Mesothelial cell of epicardium (in vitro differentiated cells): ENCODE measurements at regions not wholly inside any gene's neighbourhood (a gene's known extent, or its start where the extent isn't known, plus 50 kb on each side); places are given as distances from the start of the nearest gene placed in this dataset.
A peak's percentile ranks its signal among the peaks of the same experiment; 100 is the strongest.

ENCODE experiments used
- DNase-seq, 2 experiments: peaks; one replicate each; pipeline ENCODE4 v3.0.0; 2021; ENCODE audit warnings: low spot score in 2 of 2; ENCODE audit not compliant: unreplicated experiment in 2 of 2
- H3K27ac Mint-ChIP-seq: 2 replicates; pipeline ENCODE4 v1.8.0; 2021; ENCODE audit warnings: mixed read lengths
- H3K27me3 Mint-ChIP-seq: 2 replicates; pipeline ENCODE4 v1.8.0; 2021; ENCODE audit warnings: low read depth, mixed read lengths
- H3K36me3 Mint-ChIP-seq: 2 replicates; pipeline ENCODE4 v1.8.0; 2021; ENCODE audit warnings: mixed read lengths
- H3K4me1 Mint-ChIP-seq: 2 replicates; pipeline ENCODE4 v1.8.0; 2021; ENCODE audit warnings: mixed read lengths
- H3K4me3 Mint-ChIP-seq: 2 replicates; pipeline ENCODE4 v1.8.0; 2021; ENCODE audit warnings: mild to moderate bottlenecking, moderate library complexity, mixed read lengths
- H3K9me3 Mint-ChIP-seq: 2 replicates; pipeline ENCODE4 v1.8.0; 2021; ENCODE audit warnings: mixed read lengths
- TF ChIP-seq, protein P1 (sequence below): fragments of 200-600 bp; sonication (generic); IDR thresholded peaks from one replicate; pipeline ENCODE4 v1.5.0; 2021; ENCODE audit warnings: antibody characterized with exemption; ENCODE audit not compliant: unreplicated experiment

DNA sequence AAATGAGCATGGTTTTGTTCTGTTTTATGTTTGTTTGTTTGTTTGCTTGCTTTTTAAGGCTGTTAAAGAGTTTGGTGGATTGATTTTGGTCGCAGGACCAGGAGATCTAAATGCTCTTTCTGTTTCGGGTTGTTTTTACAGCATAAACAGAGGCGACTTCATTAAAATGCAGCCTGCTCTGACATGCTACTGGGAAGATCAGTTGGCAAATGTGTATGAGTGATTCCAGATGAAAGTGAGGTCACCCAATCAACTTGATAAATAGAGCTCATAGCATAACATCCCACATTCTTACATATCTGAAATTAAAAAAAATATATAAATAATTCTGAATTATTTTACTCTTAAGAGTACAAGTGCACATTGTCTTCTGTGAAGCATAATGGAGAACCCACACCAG is 947.7 kb downstream of the GALC start:
- Mint-ChIP-seq H3K27ac (peak overlapping the region; percentile 74), H3K4me1 (peaks cover 51% of the 10 kb centered on the region), H3K4me3 (no peak overlapping the region), H3K9me3 (no peaks in the 10 kb centered on the region), H3K27me3 (peaks cover 2% of the 10 kb centered on the region), H3K36me3 (no peaks in the 10 kb centered on the region)
- no peak for DNase-seq
- TF ChIP-seq, protein P1, sequence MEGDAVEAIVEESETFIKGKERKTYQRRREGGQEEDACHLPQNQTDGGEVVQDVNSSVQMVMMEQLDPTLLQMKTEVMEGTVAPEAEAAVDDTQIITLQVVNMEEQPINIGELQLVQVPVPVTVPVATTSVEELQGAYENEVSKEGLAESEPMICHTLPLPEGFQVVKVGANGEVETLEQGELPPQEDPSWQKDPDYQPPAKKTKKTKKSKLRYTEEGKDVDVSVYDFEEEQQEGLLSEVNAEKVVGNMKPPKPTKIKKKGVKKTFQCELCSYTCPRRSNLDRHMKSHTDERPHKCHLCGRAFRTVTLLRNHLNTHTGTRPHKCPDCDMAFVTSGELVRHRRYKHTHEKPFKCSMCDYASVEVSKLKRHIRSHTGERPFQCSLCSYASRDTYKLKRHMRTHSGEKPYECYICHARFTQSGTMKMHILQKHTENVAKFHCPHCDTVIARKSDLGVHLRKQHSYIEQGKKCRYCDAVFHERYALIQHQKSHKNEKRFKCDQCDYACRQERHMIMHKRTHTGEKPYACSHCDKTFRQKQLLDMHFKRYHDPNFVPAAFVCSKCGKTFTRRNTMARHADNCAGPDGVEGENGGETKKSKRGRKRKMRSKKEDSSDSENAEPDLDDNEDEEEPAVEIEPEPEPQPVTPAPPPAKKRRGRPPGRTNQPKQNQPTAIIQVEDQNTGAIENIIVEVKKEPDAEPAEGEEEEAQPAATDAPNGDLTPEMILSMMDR, result no peak

DNA sequence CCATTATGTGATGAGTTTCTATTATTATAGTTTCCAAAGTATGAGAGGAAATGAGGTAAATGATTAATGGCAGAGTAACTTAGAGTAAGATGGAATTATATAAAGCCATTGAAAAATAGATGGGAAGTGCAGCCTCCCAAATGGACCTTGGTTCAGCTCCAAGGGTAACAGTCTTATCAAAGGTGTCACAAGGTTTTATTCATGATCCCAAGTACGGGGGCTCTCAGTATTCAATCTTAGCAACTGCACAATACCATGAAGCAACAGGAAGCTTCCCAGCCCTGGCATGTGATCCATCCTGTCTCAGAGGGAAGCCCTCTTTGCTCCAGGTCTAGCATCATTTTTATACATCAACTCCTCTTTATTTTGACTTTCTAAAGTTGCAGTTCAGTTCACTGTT is 948.2 kb downstream of the GALC start:
- Mint-ChIP-seq H3K4me3 (no peak overlapping the region), H3K36me3 (no peaks in the 10 kb centered on the region), H3K4me1 (peaks cover 47% of the 10 kb centered on the region), H3K27ac (peak overlapping the region; percentile 74), H3K27me3 (peaks cover 4% of the 10 kb centered on the region), H3K9me3 (peaks cover 4% of the 10 kb centered on the region)
- TF ChIP-seq, protein P1, result no peak
- DNase-seq, result no peak

DNA sequence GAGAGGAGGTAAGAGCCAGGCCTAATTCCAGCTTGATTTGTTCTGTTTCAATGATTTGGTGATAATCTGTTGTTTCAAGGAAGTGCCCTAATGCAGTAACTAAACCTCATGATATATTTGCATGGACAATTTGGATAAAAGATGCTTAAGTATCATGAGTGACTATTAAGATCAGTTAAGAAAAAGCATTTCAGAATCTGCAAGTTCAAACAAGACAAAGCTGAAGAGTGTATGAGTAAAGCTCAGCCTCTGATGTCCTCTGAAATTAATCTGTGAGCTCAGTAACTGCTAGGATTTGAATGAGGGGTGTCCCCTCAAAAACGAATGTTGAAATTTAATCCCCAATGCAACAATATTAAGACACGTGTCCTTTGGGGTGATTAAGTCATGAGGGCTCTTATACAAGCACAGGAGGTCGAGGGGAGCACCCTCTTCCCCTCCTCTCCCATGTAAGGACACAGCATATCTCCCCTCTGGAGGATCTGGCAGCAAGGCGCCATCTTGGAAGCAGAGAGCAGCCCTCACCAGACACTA is 949.2 kb downstream of the GALC start:
- H3K9me3 Mint-ChIP-seq, result peaks cover 12% of the 10 kb centered on the region
- peaks cover 41% of the 10 kb centered on the region for H3K4me1 Mint-ChIP-seq

DNA sequence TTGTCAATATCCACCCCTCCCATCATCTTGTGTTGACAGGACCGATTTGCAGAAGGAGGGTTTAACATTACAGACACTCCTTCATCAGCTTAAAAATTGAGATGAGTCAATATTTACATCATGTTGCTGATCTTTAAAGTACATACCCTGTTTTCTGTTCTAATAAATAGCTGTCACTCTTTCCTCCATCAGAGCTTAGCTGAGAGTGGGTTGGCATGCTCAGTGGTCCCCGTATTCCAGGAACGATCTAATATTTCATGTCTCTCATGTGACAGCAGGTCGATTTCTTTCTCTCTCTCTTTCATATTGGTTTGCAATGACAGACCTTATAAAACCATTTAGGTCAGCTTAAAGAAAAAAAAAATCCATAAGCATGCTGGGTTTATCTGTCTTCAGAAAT is 950.6 kb downstream of the GALC start:
- Mint-ChIP-seq H3K36me3 (no peaks in the 10 kb centered on the region), H3K27ac (no peak overlapping the region), H3K9me3 (peaks cover 19% of the 10 kb centered on the region), H3K4me1 (peaks cover 41% of the 10 kb centered on the region), H3K4me3 (no peak overlapping the region), H3K27me3 (peaks cover 5% of the 10 kb centered on the region)
- TF ChIP-seq, protein P1, result no peak
- no peak for DNase-seq

More for the DNA sequence above, 949.2 kb downstream of the GALC start:
- Mint-ChIP-seq H3K36me3 (no peaks in the 10 kb centered on the region), H3K4me3 (no peak overlapping the region), H3K27me3 (peaks cover 5% of the 10 kb centered on the region), H3K27ac (no peak overlapping the region)
- DNase-seq, result no peak
- TF ChIP-seq, protein P1, result no peak

DNA sequence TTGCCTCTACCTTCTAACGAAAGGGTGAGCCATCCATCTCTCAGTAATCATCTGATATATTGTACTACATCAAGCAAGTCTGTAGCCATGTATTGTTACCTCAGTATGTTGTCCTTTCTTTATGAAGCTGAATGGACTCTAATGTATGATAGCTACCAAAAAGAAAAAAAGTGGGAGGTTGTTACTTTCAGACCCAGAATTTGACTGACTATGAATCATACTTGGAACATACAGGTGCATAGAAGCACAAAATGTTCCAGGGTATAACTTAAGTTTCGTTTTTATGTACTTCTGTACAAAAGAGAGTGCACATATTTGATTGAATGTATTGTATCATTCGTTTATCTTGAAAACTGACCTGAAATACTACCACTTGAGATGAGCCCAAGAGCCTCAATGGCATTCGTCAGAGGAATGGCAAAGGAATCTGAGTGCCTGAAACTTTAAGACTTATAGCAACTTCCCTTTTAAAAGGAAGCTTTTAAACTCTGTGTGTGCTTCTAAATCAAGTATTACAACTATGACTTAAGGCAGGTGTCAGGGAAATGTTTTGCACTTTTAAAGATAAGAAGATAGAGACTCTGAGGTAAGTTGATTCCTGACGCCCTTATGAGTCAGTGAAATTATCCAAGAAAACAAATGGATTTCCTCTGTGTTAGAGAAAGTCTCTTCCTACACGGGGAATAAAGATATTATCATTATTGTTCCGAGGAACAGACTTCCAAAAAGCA is 951.5 kb downstream of the GALC start:
- DNase-seq, result no peak
- no peaks in the 10 kb centered on the region for H3K36me3 Mint-ChIP-seq
- TF ChIP-seq, protein P1, result no peak
- H3K4me1 Mint-ChIP-seq, result peaks cover 36% of the 10 kb centered on the region
- peaks cover 19% of the 10 kb centered on the region for H3K9me3 Mint-ChIP-seq
- H3K27ac Mint-ChIP-seq, result no peak overlapping the region
- peaks cover 5% of the 10 kb centered on the region for H3K27me3 Mint-ChIP-seq
- H3K4me3 Mint-ChIP-seq, result no peak overlapping the region
